Mesenchymal stem cell (in vitro differentiated cells and primary cell): ENCODE measurements at regions not wholly inside any gene's neighbourhood (a gene's known extent, or its start where the extent isn't known, plus 50 kb on each side); places are given as distances from the start of the nearest gene placed in this dataset.

Source experiments
- DNase-seq: peaks from one replicate; pipeline ENCODE4 v3.0.0-alpha.2; 2013
- H2AFZ ChIP-seq: one replicate; pipeline ENCODE4 v1.6.1; 2013; ENCODE audit warnings: low read depth, mild to moderate bottlenecking, control low read depth, inconsistent platforms, low read length, moderate library complexity
- H2AK5ac ChIP-seq: 2 replicates; pipeline ENCODE4 v1.6.1; 2013; ENCODE audit warnings: low read length, moderate library complexity, mild to moderate bottlenecking, inconsistent platforms; ENCODE audit not compliant: severe bottlenecking
- H2BK120ac ChIP-seq: one replicate; pipeline ENCODE4 v1.6.1; 2013; ENCODE audit warnings: low read depth, mild to moderate bottlenecking, inconsistent platforms, low read length, moderate library complexity
- H2BK12ac ChIP-seq, 2 experiments: one replicate each; pipeline ENCODE4 v1.6.1; 2013; ENCODE audit warnings: inconsistent platforms in 2 of 2, low read length in 2 of 2, mild to moderate bottlenecking in 2 of 2, moderate library complexity in 2 of 2, control low read depth in 1 of 2
- H2BK15ac ChIP-seq: one replicate; pipeline ENCODE4 v1.6.1; 2013; ENCODE audit warnings: mild to moderate bottlenecking, low read depth, inconsistent platforms; ENCODE audit not compliant: poor library complexity, severe bottlenecking
- H2BK5ac ChIP-seq: 2 replicates; pipeline ENCODE4 v1.6.1; 2013; ENCODE audit warnings: low read depth, mild to moderate bottlenecking, low read length, control low read depth, inconsistent platforms; ENCODE audit not compliant: poor library complexity, severe bottlenecking
- H3K14ac ChIP-seq, 2 experiments: one replicate each; pipeline ENCODE4 v1.6.1; 2013; ENCODE audit warnings: inconsistent platforms in 2 of 2, low read length in 2 of 2, control low read depth in 1 of 2, mild to moderate bottlenecking in 1 of 2, moderate library complexity in 1 of 2
- H3K18ac ChIP-seq, 2 experiments: one replicate each; pipeline ENCODE4 v1.6.1; 2013; ENCODE audit warnings: inconsistent platforms in 2 of 2, low read length in 2 of 2, control low read depth in 1 of 2, low read depth in 1 of 2, mild to moderate bottlenecking in 1 of 2
- H3K23ac ChIP-seq, 2 experiments: one replicate each; pipeline ENCODE4 v1.6.1; 2013; ENCODE audit warnings: inconsistent platforms in 2 of 2, low read length in 2 of 2, mild to moderate bottlenecking in 2 of 2, moderate library complexity in 2 of 2, control low read depth in 1 of 2
- H3K27ac ChIP-seq: 2 replicates; pipeline ENCODE4 v1.5.1; 2013; ENCODE audit warnings: mild to moderate bottlenecking, moderate library complexity, low read length, control low read depth, inconsistent platforms; ENCODE audit not compliant: poor library complexity, severe bottlenecking
- H3K27me3 ChIP-seq, 2 experiments: 2 replicates each; pipeline versions ENCODE4 v1.6.1 to v1.7.0; 2013; ENCODE audit warnings: low read length in 2 of 2, mild to moderate bottlenecking in 2 of 2, moderate library complexity in 2 of 2, control low read depth in 1 of 2, inconsistent platforms in 1 of 2; ENCODE audit not compliant: control insufficient read depth in 1 of 2, insufficient read depth in 1 of 2
- H3K36me3 ChIP-seq, 2 experiments: 2 replicates each; pipeline versions ENCODE4 v1.6.1 to v1.7.0; 2013; ENCODE audit warnings: low read length in 2 of 2, control low read depth in 1 of 2, inconsistent platforms in 1 of 2, low read depth in 1 of 2, mild to moderate bottlenecking in 1 of 2; ENCODE audit not compliant: insufficient read depth in 2 of 2, control insufficient read depth in 1 of 2
- H3K4ac ChIP-seq, 2 experiments: one replicate each; pipeline ENCODE4 v1.6.1; 2013; ENCODE audit warnings: inconsistent platforms in 2 of 2, low read length in 2 of 2, mild to moderate bottlenecking in 2 of 2, moderate library complexity in 2 of 2, control low read depth in 1 of 2, low read depth in 1 of 2
- H3K4me1 ChIP-seq: 2 replicates; pipeline ENCODE4 v1.6.1; 2013; ENCODE audit warnings: low read depth, low read length, control low read depth; ENCODE audit not compliant: control insufficient read depth, insufficient read depth
- H3K4me2 ChIP-seq: 2 replicates; pipeline ENCODE4 v1.6.1; 2013; ENCODE audit warnings: low read length, mild to moderate bottlenecking, inconsistent platforms; ENCODE audit not compliant: poor library complexity, severe bottlenecking
- H3K4me3 ChIP-seq, 2 experiments: 2 replicates each; pipeline versions ENCODE4 v1.5.1 to v1.7.0; 2013; ENCODE audit warnings: low read length in 2 of 2, mild to moderate bottlenecking in 2 of 2, control low read depth in 1 of 2, low read depth in 1 of 2; ENCODE audit not compliant: insufficient read depth in 1 of 2
- H3K79me1 ChIP-seq: replicated peaks from 2 replicates; pipeline ENCODE4 v1.6.1; 2013; ENCODE audit warnings: mild to moderate bottlenecking, control low read depth, low read length, inconsistent platforms; ENCODE audit not compliant: poor library complexity, severe bottlenecking
- H3K9ac ChIP-seq: 2 replicates; pipeline ENCODE4 v1.7.0; 2013; ENCODE audit warnings: mild to moderate bottlenecking, low read length, moderate library complexity
- H3K9me3 ChIP-seq: 2 replicates; pipeline ENCODE4 v1.7.0; 2013; ENCODE audit warnings: mild to moderate bottlenecking, low read length; ENCODE audit not compliant: control insufficient read depth
- H4K8ac ChIP-seq: one replicate; pipeline ENCODE4 v1.6.1; 2013; ENCODE audit warnings: inconsistent platforms, mild to moderate bottlenecking, low read length, moderate library complexity
- H4K91ac ChIP-seq: one replicate; pipeline ENCODE4 v1.6.1; 2013; ENCODE audit warnings: mild to moderate bottlenecking, low read length, inconsistent platforms
- WGBS: methylation state at CpG from one replicate; pipeline ENCODE4 v1.1.7; 2013; ENCODE audit warnings: mixed read lengths; 5-methylcytosine and 5-hydroxymethylcytosine counted together

DNA sequence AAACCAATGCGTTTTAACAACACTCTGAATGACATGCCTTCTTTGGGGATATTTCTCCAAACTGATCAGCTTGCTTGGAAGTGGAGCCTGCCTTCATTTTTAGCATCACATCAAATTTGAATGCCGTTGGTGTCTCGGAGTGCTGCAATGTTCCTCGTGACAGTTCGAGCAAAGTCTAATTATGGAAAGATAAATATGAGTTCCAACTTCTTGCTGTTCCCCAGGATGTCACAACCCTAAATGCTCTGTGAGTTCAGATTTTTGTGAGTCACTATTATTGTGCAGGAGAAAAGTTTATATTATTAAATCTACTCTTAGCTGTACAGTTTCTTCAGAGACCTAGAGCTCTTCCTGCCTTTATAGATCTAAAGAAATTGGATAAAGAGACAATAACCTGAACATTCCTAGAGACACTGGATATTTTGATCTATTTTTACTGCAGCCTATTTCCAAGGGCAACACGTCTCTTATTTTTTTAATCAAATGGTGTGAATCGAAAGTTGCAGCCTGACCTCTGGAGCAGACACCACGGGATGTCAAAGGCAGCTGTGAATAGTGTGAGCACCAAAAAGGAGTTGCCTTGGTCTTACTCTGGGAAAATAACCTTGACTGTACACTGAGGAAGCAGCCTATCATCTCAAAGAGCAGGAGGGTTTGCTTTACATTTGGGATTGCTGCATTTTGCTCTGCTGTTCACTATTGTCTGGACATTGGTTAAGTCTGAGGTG is 330.1 kb downstream of the TDRD15 start:
- H2AFZ ChIP-seq, result no peak overlapping the region

GRCh38 chr2:21454839-21455238 is 331.1 kb downstream of the TDRD15 start:
- no peak overlapping the region for H3K27ac ChIP-seq
- no peak overlapping the region for H3K4me3 ChIP-seq
- H3K79me1 ChIP-seq, result no peaks in the 10 kb centered on the region
- H3K23ac ChIP-seq, result no peak overlapping the region
- H3K14ac ChIP-seq, result no peak overlapping the region
- no peak overlapping the region for H4K8ac ChIP-seq
- H2AFZ ChIP-seq, result no peak overlapping the region
- H2BK120ac ChIP-seq, result no peak overlapping the region
- H2AK5ac ChIP-seq, result no peak overlapping the region
- H3K18ac ChIP-seq, result no peak overlapping the region
- H2BK12ac ChIP-seq, result no peak overlapping the region
- DNase-seq, result no peak
- H4K91ac ChIP-seq, result no peak overlapping the region
- H3K9ac ChIP-seq, result no peak overlapping the region
- H3K27me3 ChIP-seq, result no peaks in the 10 kb centered on the region
- no peak overlapping the region for H2BK5ac ChIP-seq
- no peaks in the 10 kb centered on the region for H3K9me3 ChIP-seq
- H3K36me3 ChIP-seq, result no peaks in the 10 kb centered on the region
- no peak overlapping the region for H3K4me2 ChIP-seq
- H2BK15ac ChIP-seq, result no peak overlapping the region
- no peak overlapping the region for H3K4ac ChIP-seq
- 92% methylated on average over 1 of the region's 2 CpGs for WGBS
- no peaks in the 10 kb centered on the region for H3K4me1 ChIP-seq

More for the DNA sequence above, 330.1 kb downstream of the TDRD15 start:
- Histone ChIP-seq H2BK15ac (no peak overlapping the region), H3K18ac (peak overlapping the region in 1 of 2 experiments; percentile 28), H3K4me3 (no peak overlapping the region), H2BK5ac (no peak overlapping the region), H3K9ac (no peak overlapping the region), H3K27me3 (no peaks in the 10 kb centered on the region), H3K23ac (no peak overlapping the region), H3K4ac (peak overlapping the region; percentile 46 to 50), H3K79me1 (no peaks in the 10 kb centered on the region), H2BK120ac (no peak overlapping the region), H3K4me2 (no peak overlapping the region), H4K8ac (no peak overlapping the region), H4K91ac (no peak overlapping the region), H3K9me3 (no peaks in the 10 kb centered on the region), H3K14ac (no peak overlapping the region), H2AK5ac (no peak overlapping the region), H3K27ac (no peak overlapping the region), H2BK12ac (peak overlapping the region in 1 of 2 experiments; percentile 11), H3K4me1 (no peaks in the 10 kb centered on the region), H3K36me3 (no peaks in the 10 kb centered on the region)
- 86% methylated on average over 8 of the region's 8 CpGs for WGBS
- peak; percentile 60 for DNase-seq

GRCh38 chr2:21461754-21462240 is 338.0 kb downstream of the TDRD15 start:
- no peak overlapping the region for H3K9ac ChIP-seq
- no peak overlapping the region for H2BK15ac ChIP-seq
- no peak overlapping the region for H3K4ac ChIP-seq
- 88% methylated on average over 3 of the region's 3 CpGs for WGBS
- no peak overlapping the region for H3K23ac ChIP-seq
- H4K91ac ChIP-seq, result no peak overlapping the region
- H3K18ac ChIP-seq, result no peak overlapping the region
- no peak overlapping the region for H2BK5ac ChIP-seq
- H3K4me2 ChIP-seq, result no peak overlapping the region
- H2AK5ac ChIP-seq, result no peak overlapping the region
- no peak overlapping the region for H4K8ac ChIP-seq
- H3K27ac ChIP-seq, result no peak overlapping the region
- H2BK120ac ChIP-seq, result no peak overlapping the region
- no peak for DNase-seq
- no peaks in the 10 kb centered on the region for H3K36me3 ChIP-seq
- H2BK12ac ChIP-seq, result no peak overlapping the region
- no peak overlapping the region for H3K14ac ChIP-seq
- H3K27me3 ChIP-seq, result no peaks in the 10 kb centered on the region
- H3K79me1 ChIP-seq, result no peaks in the 10 kb centered on the region
- H3K4me1 ChIP-seq, result no peaks in the 10 kb centered on the region
- peaks cover 3% of the 10 kb centered on the region for H3K9me3 ChIP-seq
- H2AFZ ChIP-seq, result no peak overlapping the region
- H3K4me3 ChIP-seq, result no peak overlapping the region

- H3K9me3 ChIP-seq, result no peaks in the 10 kb centered on the region
- H2AFZ ChIP-seq, result no peak overlapping the region
- no peaks in the 10 kb centered on the region for H3K79me1 ChIP-seq
- no peaks in the 10 kb centered on the region for H3K4me1 ChIP-seq
- DNase-seq, result peak; percentile 67
- H4K91ac ChIP-seq, result no peak overlapping the region
- no peak overlapping the region for H2BK5ac ChIP-seq
- no peak overlapping the region for H2BK15ac ChIP-seq
- WGBS, result 0% methylated on average over 1 of the region's 1 CpG
- no peak overlapping the region for H3K14ac ChIP-seq
- no peak overlapping the region for H4K8ac ChIP-seq
- no peak overlapping the region for H3K18ac ChIP-seq
- no peak overlapping the region for H2AK5ac ChIP-seq
- no peak overlapping the region for H3K4me3 ChIP-seq
- no peak overlapping the region for H3K9ac ChIP-seq
- H2BK12ac ChIP-seq, result no peak overlapping the region
- no peak overlapping the region for H3K4ac ChIP-seq
- no peaks in the 10 kb centered on the region for H3K27me3 ChIP-seq
- no peak overlapping the region for H3K4me2 ChIP-seq
- no peak overlapping the region for H2BK120ac ChIP-seq
- no peak overlapping the region for H3K27ac ChIP-seq
- no peaks in the 10 kb centered on the region for H3K36me3 ChIP-seq
- H3K23ac ChIP-seq, result no peak overlapping the region
Observed at GRCh38 chr2:21466341-21466927, 342.7 kb downstream of the TDRD15 start.
